DND-41 (cell line): ENCODE measurements at regions not wholly inside any gene's neighbourhood (a gene's known extent, or its start where the extent isn't known, plus 50 kb on each side); places are given as distances from the start of the nearest gene placed in this dataset.

Source experiments
- EZH2 ChIP-seq: IDR thresholded peaks from 3 replicates; pipeline ENCODE4 v1.6.1; 2012; ENCODE audit warnings: borderline replicate concordance, low read depth, mild to moderate bottlenecking, moderate library complexity, low read length, inconsistent platforms; ENCODE audit not compliant: severe bottlenecking
- TF ChIP-seq, protein P1 (sequence below): IDR thresholded peaks from 2 replicates; pipeline ENCODE4 v1.5.1; 2012; ENCODE audit warnings: borderline replicate concordance, low read length, moderate library complexity, mild to moderate bottlenecking; ENCODE audit not compliant: poor library complexity, severe bottlenecking; ENCODE audit errors: extremely low read depth

DNA sequence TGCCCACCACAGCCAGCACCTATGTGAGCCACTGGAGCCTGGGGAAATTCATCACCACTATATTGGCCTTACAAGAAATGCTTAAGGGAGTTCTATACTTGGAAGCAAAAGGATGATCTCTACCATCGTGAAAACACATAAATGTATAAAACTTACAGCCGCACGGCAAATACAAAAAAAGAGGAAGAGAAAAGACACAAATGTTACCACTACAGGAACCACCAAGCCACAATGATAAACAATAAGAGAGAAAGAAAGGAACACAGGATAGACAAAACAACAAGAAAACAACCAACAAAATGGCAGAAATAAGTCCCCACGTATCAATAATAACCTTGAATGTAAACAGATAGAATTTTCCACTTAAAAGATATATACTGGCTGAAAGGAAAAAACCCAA is 267.5 kb downstream of the TMEM121 start:
- TF ChIP-seq, protein P1, sequence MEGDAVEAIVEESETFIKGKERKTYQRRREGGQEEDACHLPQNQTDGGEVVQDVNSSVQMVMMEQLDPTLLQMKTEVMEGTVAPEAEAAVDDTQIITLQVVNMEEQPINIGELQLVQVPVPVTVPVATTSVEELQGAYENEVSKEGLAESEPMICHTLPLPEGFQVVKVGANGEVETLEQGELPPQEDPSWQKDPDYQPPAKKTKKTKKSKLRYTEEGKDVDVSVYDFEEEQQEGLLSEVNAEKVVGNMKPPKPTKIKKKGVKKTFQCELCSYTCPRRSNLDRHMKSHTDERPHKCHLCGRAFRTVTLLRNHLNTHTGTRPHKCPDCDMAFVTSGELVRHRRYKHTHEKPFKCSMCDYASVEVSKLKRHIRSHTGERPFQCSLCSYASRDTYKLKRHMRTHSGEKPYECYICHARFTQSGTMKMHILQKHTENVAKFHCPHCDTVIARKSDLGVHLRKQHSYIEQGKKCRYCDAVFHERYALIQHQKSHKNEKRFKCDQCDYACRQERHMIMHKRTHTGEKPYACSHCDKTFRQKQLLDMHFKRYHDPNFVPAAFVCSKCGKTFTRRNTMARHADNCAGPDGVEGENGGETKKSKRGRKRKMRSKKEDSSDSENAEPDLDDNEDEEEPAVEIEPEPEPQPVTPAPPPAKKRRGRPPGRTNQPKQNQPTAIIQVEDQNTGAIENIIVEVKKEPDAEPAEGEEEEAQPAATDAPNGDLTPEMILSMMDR: no peak
- TF ChIP-seq EZH2: no peak
